Endodermal cell (in vitro differentiated cells): ENCODE measurements at regions not wholly inside any gene's neighbourhood (a gene's known extent, or its start where the extent isn't known, plus 50 kb on each side); places are given as distances from the start of the nearest gene placed in this dataset.

Source experiments
- DNase-seq: peaks from one replicate; pipeline ENCODE4 v3.0.0-alpha.2; 2017
- H3K27ac ChIP-seq: 2 replicates; pipeline ENCODE4 v1.5.1; 2013; ENCODE audit warnings: mild to moderate bottlenecking, low read depth, low read length, moderate library complexity
- H3K27me3 ChIP-seq: 2 replicates; pipeline ENCODE4 v1.6.1; 2013; ENCODE audit warnings: mild to moderate bottlenecking, low read length, moderate library complexity; ENCODE audit not compliant: insufficient read depth, control insufficient read depth, poor library complexity, severe bottlenecking
- H3K36me3 ChIP-seq: 2 replicates; pipeline ENCODE4 v1.7.0; 2013; ENCODE audit warnings: mild to moderate bottlenecking, low read length, moderate library complexity; ENCODE audit not compliant: control insufficient read depth, insufficient read depth
- H3K4me1 ChIP-seq: one replicate; pipeline ENCODE4 v1.7.0; 2013; ENCODE audit warnings: low read length; ENCODE audit not compliant: control insufficient read depth, insufficient read depth
- H3K4me3 ChIP-seq: 2 replicates; pipeline ENCODE4 v1.5.1; 2013; ENCODE audit warnings: mild to moderate bottlenecking, low read length, moderate library complexity
- H3K9ac ChIP-seq: 2 replicates; pipeline ENCODE4 v1.6.1; 2013; ENCODE audit warnings: mild to moderate bottlenecking, low read length, moderate library complexity; ENCODE audit not compliant: poor library complexity, severe bottlenecking; ENCODE audit errors: extremely low read depth
- H3K9me3 ChIP-seq: 2 replicates; pipeline ENCODE4 v1.6.1; 2013; ENCODE audit warnings: mild to moderate bottlenecking, low read length, moderate library complexity; ENCODE audit not compliant: control insufficient read depth
- H3K27ac Mint-ChIP-seq: 2 replicates; pipeline ENCODE4 v1.8.0; 2020; ENCODE audit warnings: mixed read lengths
- H3K27me3 Mint-ChIP-seq: 2 replicates; pipeline ENCODE4 v1.8.0; 2021; ENCODE audit warnings: mild to moderate bottlenecking, mixed read lengths; ENCODE audit not compliant: insufficient read depth
- H3K36me3 Mint-ChIP-seq: 2 replicates; pipeline ENCODE4 v1.8.0; 2020; ENCODE audit warnings: low read depth, mixed read lengths
- H3K4me1 Mint-ChIP-seq: 2 replicates; pipeline ENCODE4 v1.8.0; 2020; ENCODE audit warnings: mixed read lengths
- H3K4me3 Mint-ChIP-seq: 2 replicates; pipeline ENCODE4 v1.8.0; 2020; ENCODE audit warnings: mild to moderate bottlenecking, moderate library complexity, mixed read lengths
- H3K9me3 Mint-ChIP-seq: 2 replicates; pipeline ENCODE4 v1.8.0; 2020; ENCODE audit warnings: mild to moderate bottlenecking, mixed read lengths
- WGBS, 2 experiments: methylation state at CpG; one replicate each; pipeline versions ENCODE4 v1.1.5 to v1.1.7; 2013; ENCODE audit warnings: missing lambda C conversion rate in 2 of 2, mixed read lengths in 1 of 2; ENCODE audit not compliant: insufficient coverage in 1 of 2, insufficient read length in 1 of 2; 5-methylcytosine and 5-hydroxymethylcytosine counted together
- TF ChIP-seq, protein P1 (sequence below): fragments of 200-600 bp; sonication (generic); conservative IDR thresholded peaks from 2 replicates; pipeline ENCODE4 v1.5.0; 2021; ENCODE audit warnings: antibody characterized with exemption, mild to moderate bottlenecking

DNA sequence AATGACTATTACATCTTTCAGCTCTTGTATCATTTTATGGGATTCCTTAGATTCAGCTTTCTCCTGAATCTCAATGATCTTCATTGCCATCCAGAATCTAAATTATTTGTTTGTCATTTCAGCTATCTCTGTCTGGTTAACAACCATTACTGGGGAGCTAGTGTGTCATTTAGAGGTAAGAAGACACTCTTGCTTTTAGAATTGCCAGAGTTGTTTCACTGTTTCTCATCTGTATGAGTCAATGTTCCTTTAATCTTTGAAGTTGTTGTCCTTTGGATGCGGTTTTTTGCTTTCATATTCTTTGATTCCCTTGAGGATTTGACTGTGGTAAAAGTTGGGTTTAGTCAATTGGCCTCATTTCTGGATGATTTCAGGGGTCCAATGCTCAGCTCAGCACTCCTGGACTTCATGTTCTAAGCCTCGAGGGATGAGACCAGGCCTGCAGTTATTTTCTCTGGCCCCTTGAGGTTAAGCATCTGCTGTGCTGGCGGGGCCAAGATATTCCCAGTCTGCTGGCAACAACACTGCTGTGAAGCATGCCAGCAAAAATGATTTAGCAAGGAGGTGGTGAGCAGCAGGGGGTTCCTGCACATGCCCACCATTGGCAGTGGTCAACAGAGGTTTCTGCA, 102.4 kb upstream of the PCSK5 start:
- no peak overlapping the region for H3K4me3 Mint-ChIP-seq
- 92 to 100% methylated on average over 1 to 3 of the region's 3 CpGs for WGBS, 2 experiments
- H3K9ac ChIP-seq: no peak overlapping the region
- no peaks in the 10 kb centered on the region for H3K9me3 Mint-ChIP-seq
- no peak overlapping the region for H3K4me3 ChIP-seq
- DNase-seq: no peak
- no peaks in the 10 kb centered on the region for H3K36me3 Mint-ChIP-seq
- no peaks in the 10 kb centered on the region for H3K27me3 ChIP-seq
- H3K9me3 ChIP-seq: no peaks in the 10 kb centered on the region
- no peaks in the 10 kb centered on the region for H3K4me1 Mint-ChIP-seq
- no peaks in the 10 kb centered on the region for H3K27me3 Mint-ChIP-seq
- H3K27ac ChIP-seq: no peak overlapping the region
- no peaks in the 10 kb centered on the region for H3K4me1 ChIP-seq
- H3K36me3 ChIP-seq: no peaks in the 10 kb centered on the region
- TF ChIP-seq, protein P1, sequence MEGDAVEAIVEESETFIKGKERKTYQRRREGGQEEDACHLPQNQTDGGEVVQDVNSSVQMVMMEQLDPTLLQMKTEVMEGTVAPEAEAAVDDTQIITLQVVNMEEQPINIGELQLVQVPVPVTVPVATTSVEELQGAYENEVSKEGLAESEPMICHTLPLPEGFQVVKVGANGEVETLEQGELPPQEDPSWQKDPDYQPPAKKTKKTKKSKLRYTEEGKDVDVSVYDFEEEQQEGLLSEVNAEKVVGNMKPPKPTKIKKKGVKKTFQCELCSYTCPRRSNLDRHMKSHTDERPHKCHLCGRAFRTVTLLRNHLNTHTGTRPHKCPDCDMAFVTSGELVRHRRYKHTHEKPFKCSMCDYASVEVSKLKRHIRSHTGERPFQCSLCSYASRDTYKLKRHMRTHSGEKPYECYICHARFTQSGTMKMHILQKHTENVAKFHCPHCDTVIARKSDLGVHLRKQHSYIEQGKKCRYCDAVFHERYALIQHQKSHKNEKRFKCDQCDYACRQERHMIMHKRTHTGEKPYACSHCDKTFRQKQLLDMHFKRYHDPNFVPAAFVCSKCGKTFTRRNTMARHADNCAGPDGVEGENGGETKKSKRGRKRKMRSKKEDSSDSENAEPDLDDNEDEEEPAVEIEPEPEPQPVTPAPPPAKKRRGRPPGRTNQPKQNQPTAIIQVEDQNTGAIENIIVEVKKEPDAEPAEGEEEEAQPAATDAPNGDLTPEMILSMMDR: no peak
- H3K27ac Mint-ChIP-seq: no peak overlapping the region

DNA sequence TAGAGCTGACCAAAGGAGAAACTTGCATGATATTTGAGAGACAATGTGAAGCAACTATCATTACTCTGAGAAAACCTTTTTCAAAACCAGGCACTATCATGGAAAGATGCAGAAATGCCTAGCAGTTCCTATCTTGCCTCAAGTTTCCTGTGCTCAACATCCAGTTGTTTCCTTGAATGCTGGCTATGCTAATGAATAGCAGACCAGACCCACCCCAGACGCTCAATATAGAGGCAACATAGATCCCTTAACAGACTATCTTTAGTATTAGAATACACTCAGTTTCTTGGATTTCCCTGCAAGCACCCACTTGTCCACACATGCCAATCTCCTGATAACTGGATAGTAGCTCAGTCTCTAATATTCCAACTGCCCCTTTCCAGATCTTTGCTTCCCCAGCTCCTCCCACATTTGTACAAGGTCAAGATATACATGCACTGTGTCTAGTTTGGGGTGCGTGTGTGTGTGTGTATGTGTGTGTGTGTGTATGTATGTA, 93.3 kb upstream of the PCSK5 start:
- Histone ChIP-seq H3K36me3 (no peaks in the 10 kb centered on the region), H3K4me3 (no peak overlapping the region), H3K9me3 (no peaks in the 10 kb centered on the region), H3K27me3 (no peaks in the 10 kb centered on the region), H3K27ac (no peak overlapping the region), H3K9ac (no peak overlapping the region), H3K4me1 (no peaks in the 10 kb centered on the region)
- no peak overlapping the region for H3K27ac Mint-ChIP-seq
- H3K36me3 Mint-ChIP-seq: no peaks in the 10 kb centered on the region
- H3K4me3 Mint-ChIP-seq: no peak overlapping the region
- H3K9me3 Mint-ChIP-seq: no peaks in the 10 kb centered on the region
- no peak for DNase-seq
- no peaks in the 10 kb centered on the region for H3K27me3 Mint-ChIP-seq
- TF ChIP-seq, protein P1: no peak
- no peaks in the 10 kb centered on the region for H3K4me1 Mint-ChIP-seq
- WGBS, 2 experiments: 89 to 90% methylated on average over 2 of the region's 2 CpGs

DNA sequence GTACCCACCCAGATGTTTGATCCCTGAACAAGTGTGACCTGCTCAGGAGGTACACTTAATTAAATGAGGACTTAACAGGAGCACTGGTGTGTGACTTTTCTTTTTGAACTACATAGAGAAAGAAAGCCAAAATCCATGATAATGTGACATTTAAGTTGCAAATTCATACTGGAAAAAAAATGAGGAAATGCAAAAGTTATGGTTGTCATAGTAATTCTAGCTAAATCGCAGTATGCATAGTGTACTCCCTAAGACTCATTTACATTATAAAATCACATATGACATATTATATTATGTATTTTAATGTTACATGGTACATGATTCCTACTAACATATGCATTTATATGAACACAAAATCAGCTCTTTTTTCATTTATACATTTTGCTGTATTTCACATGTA, 92.0 kb upstream of the PCSK5 start:
- Mint-ChIP-seq H3K4me3 (no peak overlapping the region), H3K27ac (no peak overlapping the region), H3K27me3 (no peaks in the 10 kb centered on the region), H3K9me3 (no peaks in the 10 kb centered on the region), H3K4me1 (no peaks in the 10 kb centered on the region), H3K36me3 (no peaks in the 10 kb centered on the region)
- Histone ChIP-seq H3K27ac (no peak overlapping the region), H3K4me3 (no peak overlapping the region), H3K9me3 (no peaks in the 10 kb centered on the region), H3K27me3 (no peaks in the 10 kb centered on the region), H3K4me1 (no peaks in the 10 kb centered on the region), H3K36me3 (no peaks in the 10 kb centered on the region), H3K9ac (no peak overlapping the region)
- no CpG with 5 or more reads among the region's 1 CpG for WGBS, 2 experiments
- TF ChIP-seq, protein P1: no peak
- DNase-seq: no peak
